HTR-8/SVneo (cell line): ENCODE measurements at regions not wholly inside any gene's neighbourhood (a gene's known extent, or its start where the extent isn't known, plus 50 kb on each side); places are given as distances from the start of the nearest gene placed in this dataset.
"Not testable (repeated sequence)": the region's sequence is repeated elsewhere in the genome, so short reads cannot be mapped to it uniquely, and the experiment has no call there.

Experiments
- DNase-seq: peaks from one replicate; pipeline ENCODE4 v3.0.0; 2011; ENCODE audit warnings: low spot score, mixed read lengths; ENCODE audit not compliant: insufficient read length
- FAIRE-seq: peaks from 2 replicates; lab custom pipeline; 2011; peaks lifted over from hg19 to GRCh38; lab: Jason Lieb, UNC

GRCh38 chr12:131537267-131537958 lies 173.5 kb upstream of the SFSWAP start:
- no peak for FAIRE-seq
- no peak for DNase-seq

- no peak for FAIRE-seq
Observed at GRCh38 chr12:131539381-131539780, 171.5 kb upstream of the SFSWAP start.

GRCh38 chr12:131540138-131540623 lies 170.7 kb upstream of the SFSWAP start:
- peak; percentile 100 for FAIRE-seq
- no peak for DNase-seq

More at GRCh38 chr12:131539381-131539780, 171.5 kb upstream of the SFSWAP start:
- DNase-seq: no peak

- DNase-seq, FAIRE-seq: not testable (repeated sequence)
Observed at GRCh38 chr12:131541512-131541911, 169.4 kb upstream of the SFSWAP start.

GRCh38 chr12:131542351-131542750 lies 168.5 kb upstream of the SFSWAP start:
- DNase-seq (no peak), FAIRE-seq (no peak)

- DNase-seq (no peak), FAIRE-seq (peak; percentile 65)
Observed at GRCh38 chr12:131543040-131543439, 167.8 kb upstream of the SFSWAP start.

GRCh38 chr12:131547555-131547954 lies 163.3 kb upstream of the SFSWAP start:
- DNase-seq: no peak
- FAIRE-seq: no peak

- no peak for DNase-seq
- FAIRE-seq: no peak
Observed at GRCh38 chr12:131550121-131550520, 160.8 kb upstream of the SFSWAP start.

- FAIRE-seq (no peak), DNase-seq (no peak)
Observed at GRCh38 chr12:131551675-131552491, 159.0 kb upstream of the SFSWAP start.

- no peak for DNase-seq
- no peak for FAIRE-seq
Observed at GRCh38 chr12:131552492-131552863, 158.4 kb upstream of the SFSWAP start.

GRCh38 chr12:131553096-131553777 lies 157.7 kb upstream of the SFSWAP start:
- DNase-seq (no peak), FAIRE-seq (no peak)

GRCh38 chr12:131555197-131555846 lies 155.6 kb upstream of the SFSWAP start:
- FAIRE-seq (no peak), DNase-seq (no peak)

- DNase-seq: no peak
- no peak for FAIRE-seq
Observed at GRCh38 chr12:131555866-131556265, 155.0 kb upstream of the SFSWAP start.

GRCh38 chr12:131557078-131557709 lies 153.7 kb upstream of the SFSWAP start:
- FAIRE-seq: no peak
- no peak for DNase-seq

GRCh38 chr12:131559517-131560516 lies 151.1 kb upstream of the SFSWAP start:
- DNase-seq (no peak), FAIRE-seq (peak; percentile 81)

GRCh38 chr12:131561051-131561450 lies 149.8 kb upstream of the SFSWAP start:
- DNase-seq (no peak), FAIRE-seq (no peak)

GRCh38 chr12:131561891-131562684 lies 148.8 kb upstream of the SFSWAP start:
- no peak for DNase-seq
- no peak for FAIRE-seq
